Endodermal cell (in vitro differentiated cells): ENCODE measurements at regions not wholly inside any gene's neighbourhood (a gene's known extent, or its start where the extent isn't known, plus 50 kb on each side); places are given as distances from the start of the nearest gene placed in this dataset.

Experiments
- DNase-seq: peaks from one replicate; pipeline ENCODE4 v3.0.0-alpha.2; 2017
- H3K27ac ChIP-seq: 2 replicates; pipeline ENCODE4 v1.5.1; 2013; ENCODE audit warnings: mild to moderate bottlenecking, low read depth, low read length, moderate library complexity
- H3K27me3 ChIP-seq: 2 replicates; pipeline ENCODE4 v1.6.1; 2013; ENCODE audit warnings: mild to moderate bottlenecking, low read length, moderate library complexity; ENCODE audit not compliant: insufficient read depth, control insufficient read depth, poor library complexity, severe bottlenecking
- H3K36me3 ChIP-seq: 2 replicates; pipeline ENCODE4 v1.7.0; 2013; ENCODE audit warnings: mild to moderate bottlenecking, low read length, moderate library complexity; ENCODE audit not compliant: control insufficient read depth, insufficient read depth
- H3K4me1 ChIP-seq: one replicate; pipeline ENCODE4 v1.7.0; 2013; ENCODE audit warnings: low read length; ENCODE audit not compliant: control insufficient read depth, insufficient read depth
- H3K4me3 ChIP-seq: 2 replicates; pipeline ENCODE4 v1.5.1; 2013; ENCODE audit warnings: mild to moderate bottlenecking, low read length, moderate library complexity
- H3K9ac ChIP-seq: 2 replicates; pipeline ENCODE4 v1.6.1; 2013; ENCODE audit warnings: mild to moderate bottlenecking, low read length, moderate library complexity; ENCODE audit not compliant: poor library complexity, severe bottlenecking; ENCODE audit errors: extremely low read depth
- H3K9me3 ChIP-seq: 2 replicates; pipeline ENCODE4 v1.6.1; 2013; ENCODE audit warnings: mild to moderate bottlenecking, low read length, moderate library complexity; ENCODE audit not compliant: control insufficient read depth
- H3K27ac Mint-ChIP-seq: 2 replicates; pipeline ENCODE4 v1.8.0; 2020; ENCODE audit warnings: mixed read lengths
- H3K27me3 Mint-ChIP-seq: 2 replicates; pipeline ENCODE4 v1.8.0; 2021; ENCODE audit warnings: mild to moderate bottlenecking, mixed read lengths; ENCODE audit not compliant: insufficient read depth
- H3K36me3 Mint-ChIP-seq: 2 replicates; pipeline ENCODE4 v1.8.0; 2020; ENCODE audit warnings: low read depth, mixed read lengths
- H3K4me1 Mint-ChIP-seq: 2 replicates; pipeline ENCODE4 v1.8.0; 2020; ENCODE audit warnings: mixed read lengths
- H3K4me3 Mint-ChIP-seq: 2 replicates; pipeline ENCODE4 v1.8.0; 2020; ENCODE audit warnings: mild to moderate bottlenecking, moderate library complexity, mixed read lengths
- H3K9me3 Mint-ChIP-seq: 2 replicates; pipeline ENCODE4 v1.8.0; 2020; ENCODE audit warnings: mild to moderate bottlenecking, mixed read lengths
- WGBS, 2 experiments: methylation state at CpG; one replicate each; pipeline versions ENCODE4 v1.1.5 to v1.1.7; 2013; ENCODE audit warnings: missing lambda C conversion rate in 2 of 2, mixed read lengths in 1 of 2; ENCODE audit not compliant: insufficient coverage in 1 of 2, insufficient read length in 1 of 2; 5-methylcytosine and 5-hydroxymethylcytosine counted together
- TF ChIP-seq, protein P1 (sequence below): fragments of 200-600 bp; sonication (generic); conservative IDR thresholded peaks from 2 replicates; pipeline ENCODE4 v1.5.0; 2021; ENCODE audit warnings: antibody characterized with exemption, mild to moderate bottlenecking

DNA sequence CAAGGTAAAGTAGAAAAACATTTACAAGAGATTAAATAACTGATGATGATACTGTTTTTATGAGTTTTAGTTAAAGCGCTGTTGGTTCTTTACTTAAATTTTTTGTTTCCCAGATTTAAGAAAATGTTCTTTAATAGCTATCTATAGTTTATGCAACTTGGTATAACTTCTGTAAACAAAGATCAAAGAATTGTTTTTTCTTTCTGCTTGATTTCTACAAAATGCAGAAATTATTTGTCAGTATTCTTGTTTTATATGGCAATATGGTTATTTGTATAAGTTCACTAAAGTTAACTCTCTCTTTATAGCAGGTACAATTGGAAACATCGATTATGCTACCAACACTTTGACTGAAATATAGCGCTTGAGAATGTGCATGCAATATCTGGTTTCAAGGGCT, 2465.1 kb upstream of the PCDH20 start:
- no peak overlapping the region for H3K27ac ChIP-seq
- no peak overlapping the region for H3K27ac Mint-ChIP-seq
- 45 to 100% methylated on average over 1 to 2 of the region's 3 CpGs for WGBS, 2 experiments

DNA sequence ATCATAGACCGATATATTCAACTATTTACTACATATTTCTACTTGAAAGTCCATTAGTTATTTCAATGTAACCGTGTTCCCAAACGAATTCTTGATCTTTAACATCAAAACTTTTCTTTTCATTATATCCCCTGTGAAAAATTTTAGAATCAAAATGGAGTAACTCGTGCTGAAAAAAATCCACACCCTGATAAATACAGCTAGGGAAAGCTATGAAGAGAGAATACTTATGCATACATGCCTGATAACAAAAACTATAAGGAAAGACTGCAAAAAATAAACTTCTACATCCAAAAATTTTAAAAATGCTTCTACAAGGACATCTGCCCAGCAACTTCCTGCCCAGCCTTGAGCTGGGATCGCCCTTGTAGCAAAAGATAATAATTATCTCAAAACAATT, 2458.3 kb upstream of the PCDH20 start:
- Histone ChIP-seq H3K4me1 (no peaks in the 10 kb centered on the region), H3K4me3 (no peak overlapping the region), H3K9me3 (no peaks in the 10 kb centered on the region), H3K27me3 (no peaks in the 10 kb centered on the region), H3K27ac (no peak overlapping the region), H3K9ac (no peak overlapping the region), H3K36me3 (no peaks in the 10 kb centered on the region)
- Mint-ChIP-seq H3K36me3 (no peaks in the 10 kb centered on the region), H3K27me3 (no peaks in the 10 kb centered on the region), H3K9me3 (peaks cover under 1% of the 10 kb centered on the region), H3K27ac (no peak overlapping the region), H3K4me3 (no peak overlapping the region), H3K4me1 (no peaks in the 10 kb centered on the region)
- no peak for DNase-seq
- 88 to 96% methylated on average over 4 to 5 of the region's 5 CpGs for WGBS, 2 experiments
- TF ChIP-seq, protein P1, sequence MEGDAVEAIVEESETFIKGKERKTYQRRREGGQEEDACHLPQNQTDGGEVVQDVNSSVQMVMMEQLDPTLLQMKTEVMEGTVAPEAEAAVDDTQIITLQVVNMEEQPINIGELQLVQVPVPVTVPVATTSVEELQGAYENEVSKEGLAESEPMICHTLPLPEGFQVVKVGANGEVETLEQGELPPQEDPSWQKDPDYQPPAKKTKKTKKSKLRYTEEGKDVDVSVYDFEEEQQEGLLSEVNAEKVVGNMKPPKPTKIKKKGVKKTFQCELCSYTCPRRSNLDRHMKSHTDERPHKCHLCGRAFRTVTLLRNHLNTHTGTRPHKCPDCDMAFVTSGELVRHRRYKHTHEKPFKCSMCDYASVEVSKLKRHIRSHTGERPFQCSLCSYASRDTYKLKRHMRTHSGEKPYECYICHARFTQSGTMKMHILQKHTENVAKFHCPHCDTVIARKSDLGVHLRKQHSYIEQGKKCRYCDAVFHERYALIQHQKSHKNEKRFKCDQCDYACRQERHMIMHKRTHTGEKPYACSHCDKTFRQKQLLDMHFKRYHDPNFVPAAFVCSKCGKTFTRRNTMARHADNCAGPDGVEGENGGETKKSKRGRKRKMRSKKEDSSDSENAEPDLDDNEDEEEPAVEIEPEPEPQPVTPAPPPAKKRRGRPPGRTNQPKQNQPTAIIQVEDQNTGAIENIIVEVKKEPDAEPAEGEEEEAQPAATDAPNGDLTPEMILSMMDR = no peak

More for the DNA sequence above, 2465.1 kb upstream of the PCDH20 start:
- Mint-ChIP-seq H3K9me3 (peaks cover 2% of the 10 kb centered on the region), H3K4me1 (no peaks in the 10 kb centered on the region), H3K27me3 (no peaks in the 10 kb centered on the region), H3K4me3 (no peak overlapping the region), H3K36me3 (no peaks in the 10 kb centered on the region)
- Histone ChIP-seq H3K9me3 (no peaks in the 10 kb centered on the region), H3K36me3 (no peaks in the 10 kb centered on the region), H3K9ac (no peak overlapping the region), H3K27me3 (no peaks in the 10 kb centered on the region), H3K4me3 (no peak overlapping the region), H3K4me1 (no peaks in the 10 kb centered on the region)
- TF ChIP-seq, protein P1 = no peak
- no peak for DNase-seq

DNA sequence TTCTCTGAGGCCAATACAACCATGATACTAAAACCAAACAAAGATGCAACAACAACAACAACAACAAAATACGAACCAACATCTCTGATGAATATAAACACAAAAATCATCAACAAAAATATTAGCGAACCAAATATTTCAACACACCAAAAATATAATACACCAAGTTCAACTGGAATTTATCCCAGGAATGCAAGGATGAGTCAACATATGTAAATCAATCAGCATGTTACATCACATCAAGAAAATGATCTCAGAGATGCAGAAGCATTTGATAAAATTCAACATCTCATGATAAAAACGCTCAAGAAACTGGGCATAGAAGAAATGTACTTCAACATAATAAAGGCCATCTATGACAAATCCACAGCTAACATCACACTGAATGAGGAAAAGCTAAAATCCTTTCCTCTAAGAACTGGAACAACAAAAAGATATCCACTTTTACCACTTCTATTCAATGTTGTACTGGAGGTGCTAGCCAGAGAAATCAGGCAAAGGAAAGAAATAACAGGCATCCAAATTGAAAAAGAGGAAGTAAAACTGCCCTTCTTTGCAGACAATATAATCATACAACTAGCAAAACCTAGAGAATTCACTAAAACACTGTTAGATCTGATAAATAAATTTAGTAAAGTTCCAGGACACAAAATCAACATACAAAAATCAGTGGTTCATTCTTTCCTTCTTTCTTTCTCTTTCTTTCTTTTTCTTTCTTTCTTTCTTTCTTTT, 2448.7 kb upstream of the PCDH20 start:
- H3K4me3 Mint-ChIP-seq = no peak overlapping the region
- TF ChIP-seq, protein P1 = no peak
- H3K4me3 ChIP-seq = no peak overlapping the region

More for the DNA sequence above, 2448.7 kb upstream of the PCDH20 start:
- no peaks in the 10 kb centered on the region for H3K27me3 Mint-ChIP-seq
- H3K36me3 Mint-ChIP-seq = no peaks in the 10 kb centered on the region
- 83 to 100% methylated on average over 1 to 3 of the region's 3 CpGs for WGBS, 2 experiments
- Histone ChIP-seq H3K9ac (no peak overlapping the region), H3K36me3 (no peaks in the 10 kb centered on the region), H3K27ac (no peak overlapping the region), H3K9me3 (no peaks in the 10 kb centered on the region), H3K4me1 (no peaks in the 10 kb centered on the region), H3K27me3 (no peaks in the 10 kb centered on the region)
- no peaks in the 10 kb centered on the region for H3K9me3 Mint-ChIP-seq
- no peak overlapping the region for H3K27ac Mint-ChIP-seq
- peaks cover 2% of the 10 kb centered on the region for H3K4me1 Mint-ChIP-seq
- DNase-seq = no peak
